A673 (cell line): ENCODE measurements at regions not wholly inside any gene's neighbourhood (a gene's known extent, or its start where the extent isn't known, plus 50 kb on each side); places are given as distances from the start of the nearest gene placed in this dataset.

Source experiments
- BruUV-seq: library from RNA; stranded (reverse); fragments of 400-500 nt; replicated peaks from 2 replicates; lab custom pipeline; 2021; lab: Mats Ljungman, UMichigan
- CTCF ChIA-PET: fragments of 300-600 bp; sonication (Branson Sonifier 250); formaldehyde crosslinking; loops from one replicate; lab custom pipeline; 2022; ENCODE audit warnings: antibody characterized with exemption; lab: Charles Lee
- POLR2A ChIA-PET: fragments of 300-600 bp; sonication (Branson Sonifier 250); formaldehyde crosslinking; loops from one replicate; lab custom pipeline; 2022; ENCODE audit warnings: antibody characterized with exemption; ENCODE audit not compliant: low non-redundant PET; lab: Charles Lee
- DNase-seq: peaks from one replicate; pipeline ENCODE4 v3.0.0-alpha.2; 2015; ENCODE audit warnings: low spot score
- H3K27ac ChIP-seq: fragments of 200-600 bp; sonication (generic); 2 replicates; pipeline ENCODE4 v1.5.1; 2016; ENCODE audit warnings: mixed run types, low read depth, mild to moderate bottlenecking, mixed read lengths, antibody characterized with exemption, low read length; ENCODE audit not compliant: poor library complexity, severe bottlenecking
- H3K27me3 ChIP-seq: fragments of 200-600 bp; sonication (generic); replicated peaks from 2 replicates; pipeline ENCODE4 v1.6.1; 2017; ENCODE audit warnings: mixed run types, low read depth, mild to moderate bottlenecking, mixed read lengths, antibody characterized with exemption, low read length; ENCODE audit not compliant: insufficient read depth, poor library complexity
- H3K36me3 ChIP-seq: fragments of 200-600 bp; sonication (generic); 2 replicates; pipeline ENCODE4 v1.6.1; 2016; ENCODE audit warnings: mixed run types, mild to moderate bottlenecking, mixed read lengths, antibody characterized with exemption, low read length; ENCODE audit not compliant: insufficient read depth, poor library complexity, severe bottlenecking
- H3K4me1 ChIP-seq: fragments of 200-600 bp; sonication (generic); 2 replicates; pipeline ENCODE4 v1.6.1; 2017; ENCODE audit warnings: mixed run types, mild to moderate bottlenecking, mixed read lengths, antibody characterized with exemption, low read length; ENCODE audit not compliant: insufficient read depth, poor library complexity, severe bottlenecking
- H3K4me3 ChIP-seq: fragments of 200-600 bp; sonication (generic); 2 replicates; pipeline ENCODE4 v1.5.1; 2016; ENCODE audit warnings: low read depth, mixed run types, mild to moderate bottlenecking, mixed read lengths, low read length; ENCODE audit not compliant: poor library complexity, severe bottlenecking
- H3K9me3 ChIP-seq: fragments of 200-600 bp; sonication (generic); 2 replicates; pipeline ENCODE4 v1.6.1; 2016; ENCODE audit warnings: mixed run types, low read depth, mild to moderate bottlenecking, mixed read lengths, antibody characterized with exemption, low read length; ENCODE audit not compliant: poor library complexity, severe bottlenecking
- CTCF ChIP-seq: fragments of 300-800, 200-600 bp; sonication (generic); conservative IDR thresholded peaks from 2 replicates; pipeline ENCODE4 v1.5.1; 2017; ENCODE audit warnings: low read depth, mild to moderate bottlenecking, antibody characterized with exemption, low read length, moderate library complexity, mixed read lengths
- EZH2 ChIP-seq: fragments of 200-600 bp; sonication (generic); IDR thresholded peaks from 2 replicates; pipeline ENCODE4 v1.6.1; 2017; ENCODE audit warnings: borderline replicate concordance, low read depth, mild to moderate bottlenecking, mixed read lengths, antibody characterized with exemption, low read length; ENCODE audit not compliant: poor library complexity, severe bottlenecking
- intact Hi-C: fragments of 100-400 bp; cut with micrococcal nuclease; formaldehyde crosslinking; loops from one replicate; pipeline ENCODE4 v1.10.0; 2022; ENCODE audit not compliant: unreplicated experiment

- ChIA-PET POLR2A (no interaction called here), CTCF (no interaction called here)
- intact Hi-C loops: no loop called here
- H3K4me3 ChIP-seq: no peak overlapping the region
- H3K27ac ChIP-seq: no peak overlapping the region
- no peaks in the 10 kb centered on the region for H3K36me3 ChIP-seq
- DNase-seq: no peak
- H3K4me1 ChIP-seq: no peaks in the 10 kb centered on the region
- no peaks in the 10 kb centered on the region for H3K9me3 ChIP-seq
- TF ChIP-seq EZH2 (no peak), CTCF (no peak)
- BruUV-seq: no TSS peak
- H3K27me3 ChIP-seq: no peaks in the 10 kb centered on the region
Observed at GRCh38 chr6:22804620-22805261, 235.4 kb downstream of the HDGFL1 start.

GRCh38 chr6:22807261-22807660 is 237.9 kb downstream of the HDGFL1 start:
- ChIA-PET POLR2A (no interaction called here), CTCF (no interaction called here)
- Histone ChIP-seq H3K27me3 (no peaks in the 10 kb centered on the region), H3K36me3 (no peaks in the 10 kb centered on the region), H3K27ac (no peak overlapping the region), H3K9me3 (no peaks in the 10 kb centered on the region), H3K4me3 (no peak overlapping the region), H3K4me1 (no peaks in the 10 kb centered on the region)
- intact Hi-C loops: no loop called here
- BruUV-seq: no TSS peak
- TF ChIP-seq EZH2: no peak
- no peak for TF ChIP-seq CTCF
- DNase-seq: no peak

GRCh38 chr6:22807818-22808217 is 238.5 kb downstream of the HDGFL1 start:
- POLR2A ChIA-PET: no interaction called here
- no peak overlapping the region for H3K27ac ChIP-seq
- CTCF ChIA-PET: no interaction called here
- intact Hi-C loops: no loop called here
- H3K9me3 ChIP-seq: no peaks in the 10 kb centered on the region
- no peak for DNase-seq
- H3K36me3 ChIP-seq: no peaks in the 10 kb centered on the region
- no peak overlapping the region for H3K4me3 ChIP-seq
- no peaks in the 10 kb centered on the region for H3K4me1 ChIP-seq
- no TSS peak for BruUV-seq
- TF ChIP-seq CTCF (no peak), EZH2 (no peak)
- H3K27me3 ChIP-seq: no peaks in the 10 kb centered on the region
